GM12891 (cell line): ENCODE measurements at regions not wholly inside any gene's neighbourhood (a gene's known extent, or its start where the extent isn't known, plus 50 kb on each side); places are given as distances from the start of the nearest gene placed in this dataset.
"Not testable (repeated sequence)": the region's sequence is repeated elsewhere in the genome, so short reads cannot be mapped to it uniquely, and the experiment has no call there.

Experiments used
- DNase-seq: peaks from one replicate; pipeline ENCODE4 v3.0.0; 2011; ENCODE audit warnings: low spot score; ENCODE audit not compliant: insufficient read length
- FAIRE-seq: peaks from 2 replicates; lab custom pipeline; 2011; peaks lifted over from hg19 to GRCh38; lab: Jason Lieb, UNC
- PAX5 ChIP-seq: IDR thresholded peaks from 2 replicates; pipeline ENCODE4 v1.6.1; 2011; ENCODE audit warnings: low read length, moderate library complexity, mild to moderate bottlenecking; ENCODE audit not compliant: insufficient read depth, severe bottlenecking
- POLR2A ChIP-seq: IDR thresholded peaks from 2 replicates; pipeline ENCODE4 v1.6.1; 2011; ENCODE audit warnings: low read depth, low read length, control low read depth
- POLR2AphosphoS5 ChIP-seq: IDR thresholded peaks from 2 replicates; pipeline ENCODE4 v1.6.1; 2011; ENCODE audit warnings: low read depth, low read length, control low read depth
- POU2F2 ChIP-seq: IDR thresholded peaks from 2 replicates; pipeline ENCODE4 v1.6.1; 2011; ENCODE audit warnings: low read depth, mild to moderate bottlenecking, control low read depth, low read length, moderate library complexity
- SPI1 ChIP-seq: IDR thresholded peaks from 2 replicates; pipeline ENCODE4 v1.6.1; 2011; ENCODE audit warnings: low read depth, low read length, control low read depth
- TAF1 ChIP-seq: IDR thresholded peaks from 2 replicates; pipeline ENCODE4 v1.6.1; 2011; ENCODE audit warnings: low read depth, low read length, control low read depth

DNA sequence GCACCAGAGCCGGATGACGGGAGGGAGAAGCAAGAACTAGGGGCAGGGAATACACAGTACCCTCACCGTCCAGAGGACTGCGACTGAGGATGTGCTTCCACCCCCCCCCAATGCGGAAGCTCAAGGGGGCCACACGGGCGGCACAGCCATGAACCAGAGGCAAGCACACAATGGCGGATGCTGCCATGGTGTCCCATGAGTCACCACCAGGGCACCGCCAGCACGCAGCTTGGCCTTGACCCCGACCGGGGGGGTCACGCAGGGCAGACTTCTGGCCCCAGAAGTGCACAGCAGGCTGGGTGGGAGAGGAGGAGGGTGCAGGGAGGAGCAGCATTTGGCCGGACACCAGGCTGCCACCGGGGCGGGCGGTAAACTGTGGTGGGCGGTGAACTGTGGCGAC is 83.5 kb upstream of the ZNF254 start:
- FAIRE-seq: no peak
- DNase-seq: no peak
- TF ChIP-seq POLR2A: no peak
- no peak for TF ChIP-seq PAX5
- TF ChIP-seq SPI1: no peak

GRCh38 chr19:24004166-24004565 is 82.8 kb upstream of the ZNF254 start:
- FAIRE-seq (no peak), DNase-seq (no peak)
- TF ChIP-seq POU2F2: no peak
- no peak for TF ChIP-seq SPI1
- no peak for TF ChIP-seq PAX5
- TF ChIP-seq POLR2AphosphoS5: no peak
- no peak for TF ChIP-seq TAF1
- TF ChIP-seq POLR2A: no peak

- TF ChIP-seq POLR2A: no peak
- no peak for TF ChIP-seq POLR2AphosphoS5
- TF ChIP-seq SPI1: no peak
- FAIRE-seq: no peak
- DNase-seq: no peak
These were observed 56.9 kb upstream of the ZNF254 start for GRCh38 chr19:24029941-24030636.

DNA sequence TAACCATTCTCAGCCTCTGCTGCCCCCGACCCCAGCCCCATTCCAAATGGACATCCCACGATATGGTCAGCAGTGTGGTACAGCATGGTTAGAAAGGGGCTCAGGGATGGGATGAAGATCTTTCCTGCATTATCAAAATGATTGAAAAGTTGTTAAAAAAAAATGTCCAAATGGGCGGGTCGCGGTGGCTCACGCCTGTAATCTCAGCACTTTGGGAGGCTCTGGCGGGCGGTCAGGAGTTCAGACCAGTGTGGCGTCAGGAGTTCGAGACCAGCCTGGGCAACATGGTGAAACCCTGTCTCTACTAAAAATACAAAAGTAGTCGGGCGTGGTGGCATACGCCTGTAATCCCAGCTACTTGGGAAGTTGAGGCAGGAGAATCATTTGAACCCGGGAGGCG is 54.3 kb upstream of the ZNF254 start:
- no peak for DNase-seq
- no peak for TF ChIP-seq PAX5
- TF ChIP-seq POU2F2: no peak
- TF ChIP-seq POLR2AphosphoS5: no peak
- TF ChIP-seq TAF1: no peak
- no peak for TF ChIP-seq POLR2A
- no peak for FAIRE-seq

DNA sequence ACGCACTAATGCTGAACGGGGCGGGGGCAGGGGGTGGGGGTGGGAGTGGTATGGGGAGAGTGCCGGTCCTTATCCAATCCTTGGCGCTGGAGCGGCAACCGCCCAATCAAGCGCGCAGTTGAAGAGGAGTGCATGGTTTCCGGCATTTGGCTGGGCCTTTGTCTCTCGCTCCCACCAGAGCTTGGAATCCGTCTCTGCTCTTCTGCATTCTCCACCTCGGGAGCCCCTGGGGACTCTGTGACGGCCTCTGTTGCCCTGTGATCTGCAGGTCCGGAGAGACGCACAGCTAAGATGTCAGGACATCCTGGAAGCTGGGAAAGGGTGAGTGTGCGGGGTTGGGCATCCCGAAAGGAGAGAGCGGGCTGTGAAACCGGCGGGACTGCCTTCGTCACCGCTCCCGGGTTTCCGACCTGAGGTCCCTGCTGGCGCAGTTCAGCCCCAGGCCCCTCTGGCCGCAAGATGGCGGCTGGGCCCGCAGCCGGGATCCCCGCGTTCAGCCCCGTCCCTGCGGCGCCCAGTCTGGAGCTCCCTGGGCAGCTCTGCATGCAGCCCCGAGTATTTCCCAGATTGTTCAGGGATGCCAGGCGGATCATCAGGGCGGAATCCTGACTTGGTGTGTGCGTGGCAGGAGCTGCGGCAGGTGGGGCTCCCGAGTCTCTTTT is 53.6 kb upstream of the ZNF254 start:
- FAIRE-seq (peak; percentile 48), DNase-seq (peak; percentile 85)
- TF ChIP-seq PAX5 (no peak), POLR2AphosphoS5 (peak; percentile 85), TAF1 (peak; percentile 82; the same call in 1 of the 2 replicates), POLR2A (peak; percentile 90), POU2F2 (no peak)

DNA sequence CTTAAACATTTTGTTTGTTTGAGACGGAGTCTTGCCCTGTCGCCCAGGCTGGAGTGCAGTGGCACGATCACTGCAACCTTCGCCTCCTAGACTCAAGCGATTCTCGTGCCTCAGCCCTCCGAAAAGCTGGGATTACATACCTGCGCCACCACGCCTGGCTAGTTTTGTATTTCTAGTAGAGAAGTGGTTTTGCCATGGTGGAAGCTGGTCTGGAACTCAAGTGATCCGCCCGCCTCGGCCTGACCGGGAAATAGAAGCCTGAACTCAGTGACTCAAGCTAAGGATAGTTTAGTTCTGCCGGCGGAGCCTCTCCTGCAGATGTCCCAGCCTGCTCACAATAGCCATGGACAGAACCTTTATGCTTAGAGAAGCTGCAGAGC is 53.0 kb upstream of the ZNF254 start:
- no peak for FAIRE-seq
- DNase-seq: no peak
- no peak for TF ChIP-seq POLR2A
- TF ChIP-seq POLR2AphosphoS5: no peak
- no peak for TF ChIP-seq POU2F2
- TF ChIP-seq PAX5: no peak
- no peak for TF ChIP-seq TAF1
- TF ChIP-seq SPI1: no peak

- not testable (repeated sequence) for DNase-seq, FAIRE-seq
These were observed 51.6 kb upstream of the ZNF254 start for GRCh38 chr19:24035261-24035880.
